GM12878 (cell line): ENCODE measurements at regions not wholly inside any gene's neighbourhood (a gene's known extent, or its start where the extent isn't known, plus 50 kb on each side); places are given as distances from the start of the nearest gene placed in this dataset.

Experiments
- ATAC-seq: fragments of 200-7000 bp; cut with Tn5 transposase; 3 replicates; pipeline ENCODE4 v1.9.1; 2020; ENCODE audit warnings: mild to moderate bottlenecking, moderate library complexity
- BruUV-seq: library from RNA; stranded (reverse); fragments of 400-500 nt; replicated peaks from 2 replicates; lab custom pipeline; 2021; lab: Mats Ljungman, UMichigan
- CTCF ChIA-PET: fragments of 300-600 bp; sonication (Branson Sonifier 250); formaldehyde crosslinking; extraction: SDS; loops from one replicate; lab custom pipeline; 2021; ENCODE audit warnings: inconsistent platforms; lab: Yijun Ruan, JAX
- POLR2A ChIA-PET: fragments of 350-600 bp; formaldehyde crosslinking; extraction: SDS; loops from one replicate; lab custom pipeline; 2021; ENCODE audit warnings: inconsistent platforms; lab: Charles Lee
- RAD21 ChIA-PET: fragments of 300-600 bp; sonication (Branson Sonifier 250); formaldehyde crosslinking; loops from one replicate; lab custom pipeline; 2023; ENCODE audit warnings: antibody characterized with exemption; ENCODE audit not compliant: unreplicated experiment; lab: Charles Lee
- SMC1A ChIA-PET: fragments of 300-600 bp; sonication (Branson Sonifier 250); formaldehyde crosslinking; loops from one replicate; lab custom pipeline; 2023; ENCODE audit not compliant: unreplicated experiment, uncharacterized antibody; lab: Charles Lee
- DNase-seq: peaks from one replicate; pipeline ENCODE4 v3.0.0-alpha.2; 2011; ENCODE audit warnings: low read depth, low spot score
- FAIRE-seq: peaks from 3 replicates; lab custom pipeline; 2011; peaks lifted over from hg19 to GRCh38; lab: Jason Lieb, UNC
- H2AFZ ChIP-seq: 2 replicates; pipeline ENCODE4 v1.6.0; 2011; ENCODE audit warnings: low read depth, low read length, control low read depth; ENCODE audit not compliant: control insufficient read depth
- H3K27ac ChIP-seq: 2 replicates; pipeline ENCODE4 v1.5.1; 2011; ENCODE audit warnings: control low read depth; ENCODE audit not compliant: control insufficient read depth, insufficient read depth
- H3K27me3 ChIP-seq, 2 experiments: replicated peaks in 1 of 2; 2 replicates each; pipeline versions ENCODE4 v1.6.0 to v1.6.1; 2011; ENCODE audit warnings: low read length in 1 of 2; ENCODE audit not compliant: control insufficient read depth in 2 of 2, insufficient read depth in 2 of 2
- H3K36me3 ChIP-seq, 2 experiments: 2 replicates each; pipeline ENCODE4 v1.5.1; 2011; ENCODE audit warnings: low read length in 1 of 2; ENCODE audit not compliant: control insufficient read depth in 2 of 2, insufficient read depth in 2 of 2
- H3K4me1 ChIP-seq: 2 replicates; pipeline ENCODE4 v1.6.1; 2011; ENCODE audit warnings: mild to moderate bottlenecking, low read length, moderate library complexity, mixed read lengths; ENCODE audit not compliant: control insufficient read depth, insufficient read depth
- H3K4me2 ChIP-seq: 2 replicates; pipeline ENCODE4 v1.6.0; 2011; ENCODE audit warnings: control low read depth; ENCODE audit not compliant: control insufficient read depth, insufficient read depth
- H3K4me3 ChIP-seq: fragments of 200-600 bp; sonication (generic); 2 replicates; pipeline ENCODE4 v1.5.1; 2016
- H3K79me2 ChIP-seq: 2 replicates; pipeline ENCODE4 v1.6.0; 2011; ENCODE audit warnings: low read length; ENCODE audit not compliant: control insufficient read depth, insufficient read depth
- H3K9ac ChIP-seq: 2 replicates; pipeline ENCODE4 v1.8.0; 2011; ENCODE audit warnings: low read length, control low read depth, mixed read lengths; ENCODE audit not compliant: control insufficient read depth, insufficient read depth
- H3K9me3 ChIP-seq: replicated peaks from 3 replicates; pipeline ENCODE4 v1.5.1; 2011; ENCODE audit warnings: mild to moderate bottlenecking, low read length; ENCODE audit not compliant: control insufficient read depth, insufficient read depth
- H4K20me1 ChIP-seq: 2 replicates; pipeline ENCODE4 v1.6.0; 2011; ENCODE audit not compliant: control insufficient read depth, insufficient read depth
- ASH2L ChIP-seq: fragments of 300-600, 200-600 bp; sonication (generic); IDR thresholded peaks from 2 replicates; pipeline ENCODE4 v1.6.1; 2017; ENCODE audit warnings: low read depth, mild to moderate bottlenecking, borderline replicate concordance
- ATF7 ChIP-seq: fragments of 450-650 bp; IDR thresholded peaks from 2 replicates; pipeline ENCODE4 v1.6.1; 2016; ENCODE audit warnings: low read depth, mild to moderate bottlenecking
- BHLHE40 ChIP-seq, 2 experiments: fragments of 450-650 bp in 1 of 2; IDR thresholded peaks; 2 replicates each; pipeline ENCODE4 v1.6.1; 2011 to 2017; ENCODE audit warnings: low read depth in 2 of 2, borderline replicate concordance in 1 of 2, improper control_type of control experiment in 1 of 2, low read length in 1 of 2, mild to moderate bottlenecking in 1 of 2
- CBX3 ChIP-seq: fragments of 200-600 bp; sonication (generic); IDR thresholded peaks from 2 replicates; pipeline ENCODE4 v1.6.1; 2016; ENCODE audit warnings: low read depth, borderline replicate concordance
- ESRRA ChIP-seq: IDR thresholded peaks from 2 replicates; pipeline ENCODE4 v1.6.1; 2012; ENCODE audit warnings: mild to moderate bottlenecking, low read length, improper control_type of control experiment
- IKZF1 ChIP-seq: fragments of 450-650 bp; conservative IDR thresholded peaks from 2 replicates; pipeline ENCODE4 v1.6.1; 2017; ENCODE audit warnings: antibody characterized with exemption, mild to moderate bottlenecking
- MTA2 ChIP-seq: fragments of 450-650 bp; IDR thresholded peaks from 2 replicates; pipeline ENCODE4 v1.6.1; 2016; ENCODE audit warnings: low read depth, mild to moderate bottlenecking, moderate library complexity
- NR2C2 ChIP-seq: IDR thresholded peaks from 2 replicates; pipeline ENCODE4 v1.6.1; 2011; ENCODE audit warnings: borderline replicate concordance, low read depth; ENCODE audit not compliant: control insufficient read depth, insufficient read length
- NRF1 ChIP-seq: conservative IDR thresholded peaks from 2 replicates; pipeline ENCODE4 v1.6.1; 2011; ENCODE audit warnings: mild to moderate bottlenecking, low read depth, low read length, improper control_type of control experiment
- REST ChIP-seq: IDR thresholded peaks from 2 replicates; pipeline ENCODE4 v1.6.1; 2012; ENCODE audit warnings: mild to moderate bottlenecking, low read depth, low read length
- SIN3A ChIP-seq: IDR thresholded peaks from 2 replicates; pipeline ENCODE4 v1.6.1; 2012; ENCODE audit warnings: low read depth, low read length, improper control_type of control experiment
- SMAD1 ChIP-seq: fragments of 450-650 bp; IDR thresholded peaks from 2 replicates; pipeline ENCODE4 v1.6.1; 2018; ENCODE audit warnings: mild to moderate bottlenecking, low read depth; ENCODE audit not compliant: partially characterized antibody
- STAT3 ChIP-seq: IDR thresholded peaks from 2 replicates; pipeline ENCODE4 v1.6.1; 2011; ENCODE audit warnings: low read depth, low read length, improper control_type of control experiment
- ZNF207 ChIP-seq: fragments of 450-650 bp; IDR thresholded peaks from 2 replicates; pipeline ENCODE4 v1.6.1; 2014; ENCODE audit warnings: antibody characterized with exemption, mild to moderate bottlenecking, borderline replicate concordance
- WGBS: methylation state at CpG from one replicate; pipeline ENCODE4 v1.1.6; 2016; ENCODE audit warnings: low lambda C conversion rate; ENCODE audit not compliant: insufficient replicate concordance, insufficient coverage; ENCODE audit errors: missing lambda C conversion rate; 5-methylcytosine and 5-hydroxymethylcytosine counted together
- in situ Hi-C: fragments of 300-500 bp; cut with MboI; formaldehyde crosslinking; loops from 9 replicates; pipeline ENCODE4 v1.14.3; 2018; ENCODE audit warnings: mixed read lengths
- intact Hi-C: fragments of 100-400 bp; cut with micrococcal nuclease; formaldehyde crosslinking; loops from one replicate; pipeline ENCODE4 v1.14.2; 2022; ENCODE audit not compliant: unreplicated experiment

- H3K4me1 ChIP-seq = no peaks in the 10 kb centered on the region
- intact Hi-C loops (no loop called here), in situ Hi-C loops (no loop called here)
- no peak for FAIRE-seq
- TF ChIP-seq ATF7 (no peak), NRF1 (no peak), STAT3 (no peak), ESRRA (no peak), ASH2L (no peak), ZNF207 (no peak), NR2C2 (no peak), IKZF1 (no peak), SMAD1 (no peak), BHLHE40 (IDR thresholded peaks at IDR 0.05; ENCODE audit: borderline replicate concordance in 1 of 2, low read depth in 2 of 2, low read length in 1 of 2) (no peak)
- no peak for ATAC-seq
- ChIA-PET POLR2A (no interaction called here), CTCF (interaction anchor here (1.7 kb wide), 1 partner anchor 271 kb away, joined by 5 read pairs; no protein-coding TSS in a partner anchor), RAD21 (no interaction called here), SMC1A (no interaction called here)
- H3K27ac ChIP-seq = no peak overlapping the region
- H3K79me2 ChIP-seq = no peaks in the 10 kb centered on the region
- no peak overlapping the region for H3K4me3 ChIP-seq
- no peaks in the 10 kb centered on the region for H4K20me1 ChIP-seq
- no peaks in the 10 kb centered on the region for H3K9me3 ChIP-seq
- no peaks in the 10 kb centered on the region for H3K27me3 ChIP-seq
- no peak overlapping the region for H3K9ac ChIP-seq
- H3K4me2 ChIP-seq = no peak overlapping the region
- no peak overlapping the region for H2AFZ ChIP-seq
- H3K36me3 ChIP-seq = no peaks in the 10 kb centered on the region
- no peak for DNase-seq
- 51% methylated on average over 4 of the region's 4 CpGs for WGBS
- no TSS peak for BruUV-seq
These were observed 393.2 kb upstream of the ATXN7L3B start for GRCh38 chr12:74144396-74144795.

DNA sequence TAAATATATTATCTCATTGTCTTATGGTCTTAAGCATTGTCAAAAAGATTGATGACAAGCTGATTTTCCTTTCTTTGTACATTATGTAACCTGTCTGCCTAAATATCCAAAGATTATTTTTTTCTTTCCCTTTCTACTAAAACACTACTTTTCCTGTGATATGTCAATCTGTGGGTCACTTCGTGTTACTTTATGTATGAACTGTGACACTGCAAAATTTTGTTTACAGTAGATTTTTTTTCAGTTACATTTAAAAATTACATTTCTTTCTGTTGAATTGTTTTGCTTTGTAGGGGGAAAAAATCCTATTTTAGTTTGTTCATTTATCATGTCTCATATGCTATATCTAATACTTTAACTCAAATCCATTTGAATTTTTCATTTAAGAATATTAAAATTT is 392.3 kb upstream of the ATXN7L3B start:
- H3K27ac ChIP-seq = no peak overlapping the region
- no peaks in the 10 kb centered on the region for H3K36me3 ChIP-seq
- WGBS = 6% methylated on average over 1 of the region's 1 CpG
- ChIA-PET POLR2A (no interaction called here), SMC1A (no interaction called here), CTCF (no interaction called here), RAD21 (no interaction called here)
- DNase-seq (no peak), FAIRE-seq (no peak), ATAC-seq (no peak)
- H3K4me1 ChIP-seq = no peaks in the 10 kb centered on the region
- H3K27me3 ChIP-seq = no peaks in the 10 kb centered on the region
- intact Hi-C loops = no loop called here
- in situ Hi-C loops = no loop called here
- no peak overlapping the region for H3K9ac ChIP-seq
- no peak overlapping the region for H3K4me3 ChIP-seq
- no peaks in the 10 kb centered on the region for H4K20me1 ChIP-seq
- no peak overlapping the region for H3K4me2 ChIP-seq
- H3K79me2 ChIP-seq = no peaks in the 10 kb centered on the region
- no TSS peak for BruUV-seq
- H2AFZ ChIP-seq = no peak overlapping the region
- no peaks in the 10 kb centered on the region for H3K9me3 ChIP-seq
- no peak for TF ChIP-seq REST
- TF ChIP-seq SIN3A = no peak
- TF ChIP-seq MTA2 = no peak
- no peak for TF ChIP-seq NRF1
- no peak for TF ChIP-seq CBX3
